ENCODE measurements at regions not wholly inside any gene's neighbourhood (a gene's known extent, or its start where the extent isn't known, plus 50 kb on each side); places are given as distances from the start of the nearest gene placed in this dataset.

DNA sequence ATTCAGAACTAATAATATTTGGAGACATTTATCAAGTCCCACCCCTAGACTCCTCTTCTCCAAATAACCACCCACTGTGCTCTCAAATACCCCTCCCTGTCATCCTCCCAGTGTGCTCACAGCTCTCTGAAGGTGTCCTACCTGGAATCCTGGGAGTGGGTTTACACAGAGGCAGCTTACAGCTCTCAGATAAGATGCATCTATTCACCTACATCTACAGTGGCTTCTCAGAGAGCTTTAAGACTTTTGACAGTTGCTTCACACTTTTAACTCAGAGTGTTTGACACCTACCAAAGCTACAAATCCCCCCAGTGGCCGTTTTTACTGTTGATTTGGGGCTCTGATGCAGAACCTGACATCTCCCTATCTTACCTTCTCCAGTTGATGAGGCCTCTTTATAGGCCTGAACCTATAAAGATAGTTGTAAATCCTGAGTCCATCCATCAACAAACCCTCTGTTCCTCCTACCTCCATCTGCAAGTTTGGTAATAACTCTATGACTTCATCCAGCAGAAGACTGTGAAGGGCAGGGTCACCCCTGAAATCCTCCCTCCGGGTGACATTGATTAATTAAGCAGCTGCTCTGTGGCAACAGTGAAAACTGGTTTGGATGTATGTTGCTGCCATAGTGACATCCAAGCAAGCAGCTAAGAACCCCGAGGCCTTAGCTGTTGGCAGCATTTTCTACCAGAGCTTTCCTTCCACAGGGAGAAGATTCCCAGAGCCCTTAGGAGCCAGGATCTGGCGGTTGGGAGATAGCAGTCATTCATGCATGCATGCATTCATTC, 226.1 kb upstream of the RREB1 start:
- no peak for DNase-seq (ENCODE audit: low spot score)
- no peak for TF ChIP-seq CTCF (IDR thresholded peaks at IDR 0.05)
- H3K27me3 ChIP-seq = no peaks in the 10 kb centered on the region
- no peak overlapping the region for H3K27ac ChIP-seq
- H3K9me3 ChIP-seq = no peaks in the 10 kb centered on the region
- H3K36me3 ChIP-seq = no peaks in the 10 kb centered on the region
- H3K4me1 ChIP-seq = no peaks in the 10 kb centered on the region
- no peak overlapping the region for H3K4me3 ChIP-seq

DNA sequence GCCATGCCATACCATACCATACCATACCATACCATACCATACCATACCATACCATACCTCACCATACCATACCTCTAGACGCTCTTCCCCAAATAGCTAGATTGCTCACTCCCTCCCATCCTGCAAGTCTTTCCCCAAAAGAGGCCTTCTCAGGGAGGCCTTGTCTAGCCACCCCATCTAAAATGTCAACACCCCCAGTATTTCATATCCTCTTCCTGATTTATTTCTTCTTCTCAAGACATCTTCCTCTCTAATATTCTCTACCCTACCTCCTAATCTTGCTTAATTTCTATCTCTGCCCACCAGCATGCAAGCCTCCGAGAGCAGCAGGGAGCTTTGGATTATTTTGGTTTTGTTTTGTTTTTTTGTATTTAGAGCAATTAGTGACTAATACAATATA, 225.2 kb upstream of the RREB1 start:
- Histone ChIP-seq H3K27ac (no peak overlapping the region), H3K4me3 (no peak overlapping the region), H3K27me3 (no peaks in the 10 kb centered on the region), H3K4me1 (no peaks in the 10 kb centered on the region), H3K9me3 (no peaks in the 10 kb centered on the region), H3K36me3 (no peaks in the 10 kb centered on the region)
- DNase-seq (ENCODE audit: low spot score) = no peak
- TF ChIP-seq CTCF (IDR thresholded peaks at IDR 0.05) = no peak

GRCh38 chr6:6883011-6883410, 224.8 kb upstream of the RREB1 start:
- no peak for TF ChIP-seq CTCF (IDR thresholded peaks at IDR 0.05)

DNA sequence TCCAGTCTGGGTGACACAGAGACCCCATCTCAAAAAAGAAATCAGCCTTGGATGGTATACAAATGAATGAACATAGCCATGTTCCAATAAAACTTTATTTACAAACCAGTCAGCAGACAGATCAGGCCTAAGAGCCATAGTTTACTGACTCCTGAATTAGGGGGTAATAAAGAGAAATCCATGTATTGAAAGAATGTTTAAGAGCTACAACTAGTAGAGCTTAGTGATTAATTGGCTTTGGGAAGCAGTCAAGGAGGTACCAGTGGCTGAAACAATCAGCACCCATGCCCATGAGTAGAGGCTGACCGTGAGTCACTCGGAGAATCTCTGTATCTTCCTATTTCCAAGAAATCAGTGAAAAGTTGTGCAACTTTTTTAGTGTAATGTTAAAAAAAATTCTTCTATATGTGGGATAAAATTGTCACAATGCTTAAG, 223.6 kb upstream of the RREB1 start:
- no peak overlapping the region for H3K4me3 ChIP-seq
- no peaks in the 10 kb centered on the region for H3K4me1 ChIP-seq

More at GRCh38 chr6:6883011-6883410, 224.8 kb upstream of the RREB1 start:
- no peaks in the 10 kb centered on the region for H3K9me3 ChIP-seq
- H3K27me3 ChIP-seq = no peaks in the 10 kb centered on the region
- DNase-seq (ENCODE audit: low spot score) = no peak
- no peaks in the 10 kb centered on the region for H3K36me3 ChIP-seq
- no peak overlapping the region for H3K27ac ChIP-seq
- no peak overlapping the region for H3K4me3 ChIP-seq
- H3K4me1 ChIP-seq = no peaks in the 10 kb centered on the region

GRCh38 chr6:6884916-6885315, 222.8 kb upstream of the RREB1 start:
- no peak overlapping the region for H3K4me3 ChIP-seq
- no peaks in the 10 kb centered on the region for H3K4me1 ChIP-seq
- H3K27ac ChIP-seq = no peak overlapping the region
- TF ChIP-seq CTCF (IDR thresholded peaks at IDR 0.05) = no peak
- no peaks in the 10 kb centered on the region for H3K27me3 ChIP-seq
- H3K36me3 ChIP-seq = no peaks in the 10 kb centered on the region
- no peaks in the 10 kb centered on the region for H3K9me3 ChIP-seq
- DNase-seq (ENCODE audit: low spot score) = no peak

More for the DNA sequence above, 223.6 kb upstream of the RREB1 start:
- no peak overlapping the region for H3K27ac ChIP-seq
- TF ChIP-seq CTCF (IDR thresholded peaks at IDR 0.05) = no peak
- no peaks in the 10 kb centered on the region for H3K27me3 ChIP-seq
- no peaks in the 10 kb centered on the region for H3K36me3 ChIP-seq
- no peak for DNase-seq (ENCODE audit: low spot score)
- H3K9me3 ChIP-seq = no peaks in the 10 kb centered on the region

Measured in right atrium auricular region (tissue), 2 donors.